Astrocyte of the spinal cord (primary cell): ENCODE measurements at regions not wholly inside any gene's neighbourhood (a gene's known extent, or its start where the extent isn't known, plus 50 kb on each side); places are given as distances from the start of the nearest gene placed in this dataset.

Source experiments
- DNase-seq: peaks from one replicate; pipeline ENCODE4 v3.0.0; 2011; ENCODE audit warnings: low read depth, low spot score
- H3K4me3 ChIP-seq: 2 replicates; pipeline ENCODE4 v1.5.1; 2011; ENCODE audit warnings: low read depth, mild to moderate bottlenecking, low read length, moderate library complexity
- in situ Hi-C: cut with HindIII; loops from 2 replicates; pipeline ENCODE4 v1.10.0; 2017; ENCODE audit warnings: low sequenced_read_pairs
- TF ChIP-seq, protein P1 (sequence below): IDR thresholded peaks from 2 replicates; pipeline ENCODE4 v1.5.1; 2012; ENCODE audit warnings: low read depth, mild to moderate bottlenecking, low read length, inconsistent platforms

DNA sequence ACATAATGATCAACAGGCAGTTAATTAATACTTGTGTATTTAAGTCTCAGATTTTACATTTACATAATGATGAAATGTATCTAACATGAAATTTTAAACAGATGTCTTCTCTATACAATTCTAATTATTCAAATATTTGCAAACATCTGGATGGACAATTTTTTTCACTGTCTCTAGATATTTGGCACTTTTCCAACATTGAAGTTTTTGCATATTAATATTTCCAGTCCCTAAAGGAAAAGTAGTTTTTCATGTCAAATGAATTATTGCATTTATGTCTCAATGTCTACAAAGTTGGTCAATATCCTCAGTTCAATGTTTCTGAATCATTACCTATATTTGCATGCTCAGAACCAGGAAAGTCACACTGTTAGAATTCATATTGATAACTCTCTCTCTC lies 560.9 kb upstream of the PKDCC start:
- H3K4me3 ChIP-seq: no peak overlapping the region
- DNase-seq: no peak
- in situ Hi-C loops: no loop called here
- TF ChIP-seq, protein P1, sequence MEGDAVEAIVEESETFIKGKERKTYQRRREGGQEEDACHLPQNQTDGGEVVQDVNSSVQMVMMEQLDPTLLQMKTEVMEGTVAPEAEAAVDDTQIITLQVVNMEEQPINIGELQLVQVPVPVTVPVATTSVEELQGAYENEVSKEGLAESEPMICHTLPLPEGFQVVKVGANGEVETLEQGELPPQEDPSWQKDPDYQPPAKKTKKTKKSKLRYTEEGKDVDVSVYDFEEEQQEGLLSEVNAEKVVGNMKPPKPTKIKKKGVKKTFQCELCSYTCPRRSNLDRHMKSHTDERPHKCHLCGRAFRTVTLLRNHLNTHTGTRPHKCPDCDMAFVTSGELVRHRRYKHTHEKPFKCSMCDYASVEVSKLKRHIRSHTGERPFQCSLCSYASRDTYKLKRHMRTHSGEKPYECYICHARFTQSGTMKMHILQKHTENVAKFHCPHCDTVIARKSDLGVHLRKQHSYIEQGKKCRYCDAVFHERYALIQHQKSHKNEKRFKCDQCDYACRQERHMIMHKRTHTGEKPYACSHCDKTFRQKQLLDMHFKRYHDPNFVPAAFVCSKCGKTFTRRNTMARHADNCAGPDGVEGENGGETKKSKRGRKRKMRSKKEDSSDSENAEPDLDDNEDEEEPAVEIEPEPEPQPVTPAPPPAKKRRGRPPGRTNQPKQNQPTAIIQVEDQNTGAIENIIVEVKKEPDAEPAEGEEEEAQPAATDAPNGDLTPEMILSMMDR: no peak

DNA sequence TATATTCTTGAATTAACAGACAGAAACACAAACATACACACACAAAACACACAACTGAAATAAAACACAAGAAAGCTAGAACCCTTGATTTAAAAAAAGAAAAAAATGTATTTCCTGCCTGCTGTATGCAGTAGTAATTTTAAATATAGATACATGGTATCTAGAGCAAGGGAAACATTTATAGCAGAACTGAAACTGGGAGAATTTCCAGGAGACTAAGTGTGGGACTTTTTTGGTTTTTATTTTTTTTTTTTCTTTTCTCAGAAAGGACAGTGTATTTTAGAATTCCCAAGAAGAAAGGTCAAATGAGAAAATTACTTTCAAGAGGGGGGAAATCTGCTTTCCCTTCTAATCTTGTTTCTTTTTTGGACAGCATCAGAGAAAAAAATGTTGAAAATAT lies 558.9 kb upstream of the PKDCC start:
- no peak for DNase-seq
- no peak overlapping the region for H3K4me3 ChIP-seq
- in situ Hi-C loops: no loop called here
- TF ChIP-seq, protein P1: no peak

DNA sequence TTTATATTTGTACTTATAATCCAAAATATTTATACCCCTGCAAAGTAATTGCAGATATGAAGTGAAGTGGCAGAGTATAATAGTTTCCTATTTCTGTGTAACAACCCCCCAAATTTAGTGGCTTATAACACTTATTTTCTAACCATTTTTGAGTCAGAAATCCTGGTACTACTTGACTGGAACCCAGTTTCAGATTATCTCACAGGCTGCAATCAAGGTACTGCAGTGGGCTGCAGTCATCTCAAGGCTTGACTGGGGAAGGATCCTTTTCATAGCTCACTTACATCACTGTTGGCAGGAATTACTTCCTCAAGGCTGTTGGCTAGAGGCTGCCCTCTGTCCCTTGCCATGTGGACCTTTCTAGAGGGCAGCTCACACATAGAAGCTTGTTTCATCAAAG lies 558.2 kb upstream of the PKDCC start:
- in situ Hi-C loops: no loop called here
- TF ChIP-seq, protein P1: no peak
- DNase-seq: no peak
- no peak overlapping the region for H3K4me3 ChIP-seq

DNA sequence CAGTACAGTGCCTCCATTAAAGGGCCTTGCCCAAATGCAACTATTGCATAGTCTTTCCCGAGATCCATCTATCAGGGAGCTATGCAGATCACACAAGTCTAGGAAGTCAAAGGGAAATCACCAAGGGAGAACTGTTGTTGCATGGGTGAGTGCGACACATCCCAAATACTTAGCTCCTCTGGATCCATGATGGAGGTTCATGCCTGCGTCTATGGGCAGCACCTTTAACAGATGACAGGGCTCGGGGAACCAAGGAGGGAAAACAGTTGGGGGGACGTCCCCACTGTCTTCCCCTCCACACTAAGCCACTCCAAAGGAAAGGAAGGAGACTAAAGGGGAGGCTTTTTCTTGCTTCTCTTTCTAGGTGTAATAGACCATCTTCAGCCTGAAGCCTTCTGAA lies 552.8 kb upstream of the PKDCC start:
- in situ Hi-C loops: no loop called here
- H3K4me3 ChIP-seq: no peak overlapping the region
- TF ChIP-seq, protein P1: no peak
- peak; percentile 5 for DNase-seq

DNA sequence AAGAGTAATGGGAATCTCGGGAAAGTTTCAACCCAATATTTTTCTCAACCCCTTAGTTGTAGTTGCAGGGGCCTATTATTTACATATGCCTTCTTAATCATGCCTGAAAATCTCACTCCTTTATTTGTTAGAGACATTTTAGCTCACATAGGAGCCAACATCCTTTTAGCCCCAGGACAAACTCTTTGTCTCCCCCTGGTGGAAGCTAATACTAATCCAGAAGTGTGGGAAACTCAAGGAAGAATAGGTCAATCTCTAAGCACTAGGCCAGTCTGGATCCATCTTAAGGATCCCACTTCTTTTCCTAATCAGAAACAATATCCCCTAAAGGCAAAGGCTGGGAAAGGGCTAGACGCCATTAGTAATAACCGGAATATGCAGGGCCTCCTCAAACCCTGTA lies 550.9 kb upstream of the PKDCC start:
- TF ChIP-seq, protein P1: peak; percentile 21
- no peak overlapping the region for H3K4me3 ChIP-seq
- DNase-seq: no peak
- in situ Hi-C loops: no loop called here

DNA sequence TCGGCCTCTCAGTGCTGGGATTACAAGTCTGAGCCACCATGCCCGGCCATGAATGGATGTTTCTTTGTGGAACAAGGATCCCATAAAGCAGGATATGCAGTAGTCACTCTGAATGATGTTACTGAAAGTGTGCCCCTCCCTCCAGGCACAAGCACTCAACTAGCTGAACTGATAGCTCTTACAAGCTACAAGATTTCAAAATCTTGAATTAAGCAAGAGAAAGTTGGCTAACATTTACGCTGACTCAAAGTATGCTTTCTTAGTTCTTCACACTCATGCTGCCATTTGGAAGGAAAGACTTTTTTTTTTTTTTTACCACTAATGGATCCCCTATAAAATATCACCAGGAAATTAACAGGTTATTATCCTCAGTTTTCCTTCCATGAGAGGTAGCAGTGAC lies 549.0 kb upstream of the PKDCC start:
- in situ Hi-C loops: no loop called here
- TF ChIP-seq, protein P1: no peak
- no peak for DNase-seq
- H3K4me3 ChIP-seq: no peak overlapping the region

DNA sequence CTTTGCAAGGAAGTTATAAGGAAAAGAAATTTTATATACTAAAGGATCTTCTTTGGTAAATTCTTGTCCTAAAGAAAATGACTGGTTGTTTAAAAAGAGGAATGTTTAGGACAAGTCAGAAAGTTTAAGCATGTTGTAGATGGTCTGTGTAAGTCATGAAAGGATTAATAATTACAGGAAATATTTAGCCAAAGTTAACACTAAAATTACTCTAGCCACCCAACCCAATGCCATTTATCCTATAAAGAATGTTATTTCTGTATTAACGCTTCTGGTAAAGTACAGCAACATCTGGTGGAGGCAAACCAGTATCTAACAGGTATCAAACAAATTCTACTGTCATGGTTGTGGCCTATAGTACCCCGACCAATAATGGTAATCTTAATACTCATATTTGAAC lies 546.9 kb upstream of the PKDCC start:
- no peak for DNase-seq
- in situ Hi-C loops: no loop called here
- TF ChIP-seq, protein P1: no peak
- H3K4me3 ChIP-seq: no peak overlapping the region
